PFSK-1 (cell line): ENCODE measurements at regions not wholly inside any gene's neighbourhood (a gene's known extent, or its start where the extent isn't known, plus 50 kb on each side); places are given as distances from the start of the nearest gene placed in this dataset.

Source experiments
- FOXP2 ChIP-seq: optimal IDR thresholded peaks from 2 replicates; pipeline ENCODE3; 2011; ENCODE audit warnings: borderline replicate concordance, control low read depth, inconsistent platforms; ENCODE audit not compliant: insufficient read depth; ENCODE audit errors: extremely low read length, extremely low read depth
- POLR2AphosphoS5 ChIP-seq: IDR thresholded peaks from 2 replicates; pipeline ENCODE4 v1.6.1; 2012; ENCODE audit warnings: low read depth, mild to moderate bottlenecking, control low read depth, low read length, moderate library complexity
- SIN3A ChIP-seq: IDR thresholded peaks from 2 replicates; pipeline ENCODE4 v1.6.1; 2012; ENCODE audit warnings: mild to moderate bottlenecking, low read length, moderate library complexity, borderline replicate concordance; ENCODE audit not compliant: insufficient read depth
- TAF1 ChIP-seq: IDR thresholded peaks from 2 replicates; pipeline ENCODE4 v1.6.1; 2012; ENCODE audit warnings: low read length, control low read depth, borderline replicate concordance; ENCODE audit not compliant: insufficient read depth
- TF ChIP-seq, protein P1 (sequence below), 2 experiments: IDR thresholded peaks; 2 replicates each; pipeline versions ENCODE4 v1.6.1 to v1.8.0; 2011 to 2012; ENCODE audit warnings: low read depth in 2 of 2, low read length in 2 of 2, control low read depth in 1 of 2, inconsistent platforms in 1 of 2, mild to moderate bottlenecking in 1 of 2, moderate library complexity in 1 of 2; ENCODE audit not compliant: insufficient read depth in 1 of 2

GRCh38 chr3:78516937-78517336 lies 1250.9 kb downstream of the ROBO1 start:
- TF ChIP-seq POLR2AphosphoS5 (no peak), FOXP2 (no peak), SIN3A (no peak), TAF1 (no peak)
- TF ChIP-seq, protein P1, sequence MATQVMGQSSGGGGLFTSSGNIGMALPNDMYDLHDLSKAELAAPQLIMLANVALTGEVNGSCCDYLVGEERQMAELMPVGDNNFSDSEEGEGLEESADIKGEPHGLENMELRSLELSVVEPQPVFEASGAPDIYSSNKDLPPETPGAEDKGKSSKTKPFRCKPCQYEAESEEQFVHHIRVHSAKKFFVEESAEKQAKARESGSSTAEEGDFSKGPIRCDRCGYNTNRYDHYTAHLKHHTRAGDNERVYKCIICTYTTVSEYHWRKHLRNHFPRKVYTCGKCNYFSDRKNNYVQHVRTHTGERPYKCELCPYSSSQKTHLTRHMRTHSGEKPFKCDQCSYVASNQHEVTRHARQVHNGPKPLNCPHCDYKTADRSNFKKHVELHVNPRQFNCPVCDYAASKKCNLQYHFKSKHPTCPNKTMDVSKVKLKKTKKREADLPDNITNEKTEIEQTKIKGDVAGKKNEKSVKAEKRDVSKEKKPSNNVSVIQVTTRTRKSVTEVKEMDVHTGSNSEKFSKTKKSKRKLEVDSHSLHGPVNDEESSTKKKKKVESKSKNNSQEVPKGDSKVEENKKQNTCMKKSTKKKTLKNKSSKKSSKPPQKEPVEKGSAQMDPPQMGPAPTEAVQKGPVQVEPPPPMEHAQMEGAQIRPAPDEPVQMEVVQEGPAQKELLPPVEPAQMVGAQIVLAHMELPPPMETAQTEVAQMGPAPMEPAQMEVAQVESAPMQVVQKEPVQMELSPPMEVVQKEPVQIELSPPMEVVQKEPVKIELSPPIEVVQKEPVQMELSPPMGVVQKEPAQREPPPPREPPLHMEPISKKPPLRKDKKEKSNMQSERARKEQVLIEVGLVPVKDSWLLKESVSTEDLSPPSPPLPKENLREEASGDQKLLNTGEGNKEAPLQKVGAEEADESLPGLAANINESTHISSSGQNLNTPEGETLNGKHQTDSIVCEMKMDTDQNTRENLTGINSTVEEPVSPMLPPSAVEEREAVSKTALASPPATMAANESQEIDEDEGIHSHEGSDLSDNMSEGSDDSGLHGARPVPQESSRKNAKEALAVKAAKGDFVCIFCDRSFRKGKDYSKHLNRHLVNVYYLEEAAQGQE (IDR thresholded peaks at IDR 0.05; ENCODE audit: insufficient read depth in 1 of 2, low read depth in 2 of 2, low read length in 2 of 2), result no peak
